Effector CD8-positive, alpha-beta T cell (primary cell): ENCODE measurements at regions not wholly inside any gene's neighbourhood (a gene's known extent, or its start where the extent isn't known, plus 50 kb on each side); places are given as distances from the start of the nearest gene placed in this dataset.
"Not testable (repeated sequence)": the region's sequence is repeated elsewhere in the genome, so short reads cannot be mapped to it uniquely, and the experiment has no call there.

ENCODE experiments used
- DNase-seq: peaks from one replicate; lab custom pipeline; 2025; lab: John Stamatoyannopoulos, UW

DNA sequence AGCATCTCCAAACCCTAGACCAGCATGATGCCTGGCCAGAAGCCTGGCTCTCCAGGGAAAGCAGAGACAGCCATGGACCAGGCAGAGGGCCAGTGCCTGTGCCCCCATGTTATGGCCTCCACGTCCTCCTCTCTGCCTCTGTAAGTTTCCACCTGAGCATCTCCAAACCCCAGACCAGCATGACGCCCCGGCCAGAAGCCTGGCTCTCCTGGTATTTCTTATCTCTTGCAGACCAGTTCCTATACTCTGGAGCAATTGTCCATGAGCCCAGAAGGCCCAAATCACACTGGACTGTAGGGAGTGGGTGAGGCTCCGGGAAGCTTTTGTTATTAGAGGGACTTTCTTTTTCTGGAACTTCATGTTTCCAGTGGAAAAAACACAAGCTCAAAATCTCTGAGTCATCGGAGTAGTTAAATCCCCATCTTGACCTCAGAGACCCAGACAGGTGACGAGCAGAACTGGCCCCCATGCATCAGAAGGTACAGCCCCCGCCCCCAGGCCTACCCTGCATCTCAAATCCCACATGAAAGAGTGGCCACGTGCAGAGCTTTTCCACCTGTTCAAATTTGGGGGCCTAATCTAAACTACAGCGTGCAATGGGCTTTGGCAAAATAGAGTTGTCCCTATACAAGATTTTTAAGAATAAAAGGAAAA lies 110.2 kb upstream of the FOXQ1 start:
- DNase-seq = no peak

DNA sequence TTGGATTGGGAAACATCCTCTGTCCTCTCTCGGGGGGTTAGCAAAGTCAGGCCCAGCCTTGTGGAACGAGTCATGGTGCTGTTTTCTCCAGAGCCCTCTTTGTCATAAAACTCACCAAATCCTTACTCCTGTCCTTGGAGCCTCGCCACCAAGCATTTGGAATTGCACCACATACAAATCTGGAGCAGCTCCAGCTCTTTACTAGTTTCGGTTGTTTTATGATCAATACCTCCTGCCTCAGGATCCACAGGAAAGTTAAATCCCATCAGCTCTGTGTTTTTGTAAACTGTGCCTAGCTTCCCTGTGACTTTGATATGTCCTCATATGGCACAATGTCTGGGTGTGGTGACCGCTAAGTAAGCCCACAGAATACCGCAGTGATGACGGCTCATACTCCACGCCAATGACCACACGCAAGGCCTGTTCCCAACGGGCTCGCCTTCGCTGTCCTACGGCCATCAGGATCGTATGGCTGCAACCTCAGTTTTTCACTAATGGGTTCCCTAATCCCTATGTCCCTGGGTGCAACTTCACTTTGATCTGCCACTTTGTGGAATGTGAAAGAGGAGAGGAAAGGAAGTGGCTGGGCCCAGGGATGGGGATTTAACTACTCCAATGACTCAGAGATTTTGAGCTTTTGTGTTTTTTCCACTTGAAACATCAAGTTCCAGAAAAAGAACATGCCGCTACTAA lies 111.3 kb upstream of the FOXQ1 start:
- no peak for DNase-seq

DNA sequence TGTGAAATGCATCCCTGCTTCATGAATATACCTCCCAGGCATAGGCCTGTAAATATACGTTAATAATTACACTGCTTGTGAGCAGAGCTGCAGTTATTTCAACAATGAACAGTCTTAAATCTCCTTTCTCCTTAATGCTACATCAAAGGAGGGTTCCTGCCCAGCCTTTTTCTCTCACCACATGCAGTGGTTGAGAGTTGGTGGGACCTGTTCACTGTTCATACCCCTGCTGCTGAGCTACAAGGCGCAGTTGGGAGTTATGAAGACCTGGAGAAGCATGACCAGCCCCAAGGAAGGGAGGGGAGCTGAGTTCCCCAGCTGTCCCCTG lies 111.9 kb upstream of the FOXQ1 start:
- no peak for DNase-seq

DNA sequence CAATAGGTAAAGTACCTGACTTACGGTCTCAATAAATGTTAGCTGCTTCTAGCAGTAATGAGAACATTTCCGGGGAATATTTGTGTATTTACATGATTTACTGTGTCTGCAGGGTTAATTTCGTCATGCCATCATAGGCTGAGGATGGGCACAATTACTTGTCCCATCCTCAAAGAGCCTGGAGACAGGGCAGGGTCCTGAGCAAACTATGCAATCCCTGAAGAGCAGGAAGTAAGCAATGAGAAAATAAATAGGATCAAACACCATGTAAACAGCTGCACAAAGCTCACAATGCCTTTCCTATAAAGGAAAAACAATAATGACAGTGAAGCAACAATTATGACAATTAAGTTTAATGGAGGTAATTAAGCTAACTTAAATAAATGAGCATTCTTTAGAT lies 114.6 kb upstream of the FOXQ1 start:
- DNase-seq = no peak

DNA sequence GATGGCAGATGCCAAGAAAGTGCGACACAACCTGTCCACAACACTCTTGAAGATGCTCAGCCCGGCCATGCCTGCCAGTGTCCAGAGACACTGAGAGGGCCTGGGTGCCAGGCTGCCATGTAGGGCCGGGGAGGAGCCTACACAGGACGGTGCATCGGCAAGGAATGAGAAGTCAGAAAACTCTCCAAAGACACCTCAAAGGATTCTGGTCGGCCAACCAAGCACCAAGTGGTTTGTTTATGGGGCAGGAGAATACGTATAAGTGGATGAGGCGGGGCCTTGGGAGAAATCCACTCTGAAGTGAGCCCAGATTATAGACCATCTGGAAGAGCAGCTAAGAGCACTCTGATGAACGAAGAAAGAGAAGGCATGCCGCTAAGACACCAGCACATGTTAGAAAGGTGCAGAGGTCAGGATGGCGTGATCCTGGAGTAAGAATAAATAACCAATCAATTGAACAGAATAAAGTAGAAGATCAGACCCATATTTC lies 120.7 kb upstream of the FOXQ1 start:
- DNase-seq = no peak

DNA sequence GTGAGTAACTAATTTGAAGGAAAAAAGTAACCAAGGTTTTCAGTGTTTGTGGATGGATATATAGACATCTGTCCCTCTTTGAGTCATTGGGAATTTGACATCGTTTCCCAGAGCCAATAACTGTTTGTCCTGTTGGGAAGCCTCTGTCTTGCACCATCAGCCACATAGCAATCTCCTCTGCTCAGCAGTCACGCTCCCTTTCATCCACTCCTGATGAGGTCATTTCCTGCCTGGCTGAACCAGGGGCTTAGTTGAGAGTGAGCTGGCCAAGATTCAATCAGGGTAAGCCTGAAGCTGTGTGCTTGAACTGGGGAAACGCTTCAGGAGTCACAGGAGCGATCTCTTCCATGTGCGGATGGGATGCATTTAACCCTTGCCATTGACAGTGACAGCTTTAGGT lies 121.5 kb upstream of the FOXQ1 start:
- DNase-seq = no peak

DNA sequence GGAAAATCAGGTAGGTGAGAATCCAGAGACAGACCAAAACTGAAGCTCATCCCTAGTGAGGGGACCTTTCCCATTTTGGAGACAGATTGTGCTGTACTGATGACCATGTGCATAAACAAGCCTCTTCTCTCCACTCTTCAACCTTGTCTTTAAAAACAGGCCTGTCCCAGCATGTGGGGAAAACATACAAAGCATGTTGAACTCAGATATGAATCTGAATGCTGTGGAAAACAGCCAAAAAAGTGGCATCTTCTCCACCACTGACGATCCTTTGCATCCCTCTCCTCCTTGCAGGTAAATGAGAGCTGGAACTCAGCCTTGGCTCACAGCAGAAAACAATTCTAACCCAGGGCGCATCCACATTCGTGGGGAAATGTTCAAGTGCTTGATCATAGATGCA lies 123.7 kb upstream of the FOXQ1 start:
- no peak for DNase-seq

DNA sequence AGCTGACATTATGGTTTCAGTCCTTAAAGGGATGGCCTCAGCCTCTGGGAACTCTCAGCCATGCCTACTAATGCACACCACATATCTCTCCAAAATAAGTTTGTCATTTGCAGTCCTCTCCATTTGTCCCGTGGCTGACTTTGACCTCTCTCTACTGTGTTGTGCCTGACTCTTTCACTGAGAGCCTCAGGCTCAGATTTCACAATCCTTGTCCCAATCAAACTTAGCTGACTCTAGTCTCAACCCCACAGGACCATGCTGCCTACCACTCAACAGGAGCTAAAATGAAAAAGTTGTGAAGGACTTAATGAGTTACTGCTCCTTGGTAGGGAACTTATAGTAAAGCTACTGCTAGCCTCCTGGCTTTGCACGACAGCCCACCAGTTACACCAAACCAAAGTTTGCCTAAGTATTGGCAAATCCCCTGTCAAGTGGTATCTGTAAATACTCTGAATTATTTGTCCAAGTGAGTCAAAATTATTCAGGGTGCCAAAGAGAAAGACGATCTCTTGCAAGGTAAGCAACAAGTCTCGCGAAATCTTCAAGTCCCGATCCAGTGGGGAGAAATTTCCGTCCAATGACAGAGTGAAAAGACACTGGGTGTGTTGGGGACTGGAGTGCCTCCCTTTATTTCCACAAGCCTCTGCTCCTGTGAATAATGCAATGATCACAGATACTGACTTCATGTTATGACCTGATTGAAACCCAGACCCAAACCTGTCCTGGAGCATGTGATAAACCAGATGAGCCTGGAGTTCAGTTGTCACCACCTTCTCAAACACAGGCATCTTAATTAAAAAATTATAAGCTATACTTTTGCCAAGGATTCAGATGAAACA lies 124.4 kb upstream of the FOXQ1 start:
- DNase-seq = no peak

DNA sequence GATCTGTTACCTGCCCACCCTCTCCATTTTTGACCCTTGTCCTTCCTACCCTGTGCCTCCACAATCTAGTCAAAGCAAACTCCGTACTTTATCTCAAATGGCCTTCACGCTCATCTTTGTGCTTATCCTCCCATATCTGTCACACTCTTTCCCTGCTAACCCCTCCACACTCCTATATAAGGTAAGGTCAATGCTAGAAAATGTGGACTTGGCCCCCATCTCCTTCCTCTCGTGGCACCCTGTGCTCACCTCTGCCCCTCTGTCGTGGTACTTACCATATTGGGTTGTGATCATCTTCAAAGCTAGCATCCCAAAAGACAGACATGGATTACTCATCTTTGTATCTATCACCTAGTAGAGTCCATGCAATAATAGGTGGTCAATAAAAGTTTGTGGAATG lies 127.6 kb upstream of the FOXQ1 start:
- no peak for DNase-seq

DNA sequence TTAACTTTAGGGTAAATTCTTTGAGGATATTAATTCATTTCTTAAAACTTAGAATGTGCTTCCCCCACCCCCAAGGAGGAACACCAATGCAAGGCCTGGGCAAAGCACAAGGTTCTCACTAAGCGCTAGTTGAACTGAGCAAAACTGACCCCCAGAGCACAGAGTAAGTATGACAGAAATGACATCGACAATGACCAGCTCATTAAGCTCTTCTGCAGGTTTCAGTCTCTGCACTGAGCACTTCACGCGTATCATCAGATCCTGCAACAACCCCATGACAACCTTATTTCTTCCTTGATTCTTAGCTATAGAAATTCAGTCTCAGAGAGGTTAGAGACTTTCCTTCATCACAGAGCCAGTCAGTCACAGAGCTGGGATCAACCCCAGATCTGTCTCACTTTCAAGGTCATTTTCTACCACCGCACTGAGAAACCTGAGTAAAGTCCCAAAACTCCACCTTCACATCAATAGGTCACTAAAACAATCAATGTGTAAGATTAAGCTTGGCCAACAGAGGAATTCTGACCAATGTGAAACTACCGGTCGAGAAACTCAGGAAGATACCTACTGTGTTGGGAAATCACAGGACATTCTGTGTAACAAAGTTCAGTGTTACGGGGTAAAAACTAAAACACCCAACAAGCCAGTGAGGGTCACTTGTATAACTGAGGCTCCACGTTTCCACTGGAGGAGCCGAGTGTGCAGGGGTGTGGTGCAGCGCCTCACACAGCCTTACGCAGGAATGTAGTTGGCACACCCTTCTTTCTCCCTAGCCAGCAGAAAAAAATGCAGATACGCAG lies 129.0 kb upstream of the FOXQ1 start:
- no peak for DNase-seq

DNA sequence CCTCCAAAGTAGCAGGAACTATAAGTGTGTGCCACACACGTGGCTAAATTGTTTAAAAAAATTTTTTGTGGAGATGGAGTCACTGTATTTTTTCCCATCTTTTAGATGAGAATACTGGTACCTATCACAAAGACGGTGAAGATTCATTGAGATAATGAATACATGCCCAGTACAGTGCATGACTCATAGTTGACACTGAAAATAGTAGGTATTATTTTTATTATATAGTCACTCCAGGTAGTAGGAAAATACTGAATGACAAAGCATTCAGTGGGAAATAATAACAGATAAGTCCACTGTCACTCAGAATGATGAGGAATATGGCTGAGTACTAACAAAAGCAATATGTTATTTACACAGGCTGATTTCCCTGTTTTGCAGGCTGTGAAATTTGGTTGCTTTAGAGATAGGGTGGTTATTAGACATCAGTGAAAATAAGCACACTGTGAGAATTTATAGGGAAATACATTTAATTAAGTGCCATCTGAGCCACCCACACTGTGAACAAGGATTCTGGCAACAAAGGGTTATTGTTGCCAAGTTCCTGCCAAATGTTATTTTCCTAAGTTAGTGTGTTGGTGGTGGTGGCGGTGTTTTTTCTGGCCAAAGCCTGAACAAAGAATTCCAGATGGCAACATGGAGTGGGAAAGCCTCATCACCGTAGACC lies 129.8 kb upstream of the FOXQ1 start:
- no peak for DNase-seq

DNA sequence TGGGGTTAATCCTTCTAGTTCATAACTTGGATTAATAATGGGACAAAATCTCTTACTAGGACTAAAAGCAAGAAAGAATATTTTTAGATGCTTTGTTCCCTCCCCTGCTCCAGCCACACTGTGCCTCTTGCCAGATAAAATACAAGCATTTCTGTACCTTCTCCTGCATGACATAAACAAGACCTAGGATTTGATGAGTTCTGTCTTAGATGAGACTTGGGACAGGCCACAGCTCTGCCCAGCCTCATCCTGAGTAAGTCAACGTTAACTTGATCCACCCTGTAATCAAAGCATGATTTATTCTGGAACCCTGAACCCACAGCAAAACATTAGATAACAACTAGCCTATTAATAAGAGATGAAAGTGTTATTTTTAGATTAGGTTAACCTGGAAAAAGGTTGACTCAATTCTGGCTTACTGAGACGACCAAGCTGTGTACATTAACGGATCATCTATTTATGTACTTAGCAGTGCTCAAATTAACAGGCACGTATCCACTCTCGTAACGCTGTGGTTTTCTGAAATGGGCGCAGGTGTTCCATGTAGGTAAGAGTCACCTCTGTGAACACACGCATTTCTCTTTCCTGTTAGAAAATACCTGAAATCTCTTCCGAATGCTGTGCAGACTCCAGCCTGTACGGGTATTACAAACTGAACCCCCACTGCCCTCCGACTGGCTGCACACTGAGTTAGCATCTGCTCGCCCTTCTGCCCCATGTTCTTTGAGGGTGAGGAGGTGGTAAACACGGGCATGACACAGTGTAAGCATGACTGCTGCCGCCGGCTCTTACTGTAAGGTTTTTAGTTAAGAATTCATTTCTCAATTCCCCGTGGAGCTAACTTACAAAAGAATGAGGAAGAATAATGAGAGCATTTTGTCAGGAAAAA lies 132.1 kb upstream of the FOXQ1 start:
- no peak for DNase-seq

DNA sequence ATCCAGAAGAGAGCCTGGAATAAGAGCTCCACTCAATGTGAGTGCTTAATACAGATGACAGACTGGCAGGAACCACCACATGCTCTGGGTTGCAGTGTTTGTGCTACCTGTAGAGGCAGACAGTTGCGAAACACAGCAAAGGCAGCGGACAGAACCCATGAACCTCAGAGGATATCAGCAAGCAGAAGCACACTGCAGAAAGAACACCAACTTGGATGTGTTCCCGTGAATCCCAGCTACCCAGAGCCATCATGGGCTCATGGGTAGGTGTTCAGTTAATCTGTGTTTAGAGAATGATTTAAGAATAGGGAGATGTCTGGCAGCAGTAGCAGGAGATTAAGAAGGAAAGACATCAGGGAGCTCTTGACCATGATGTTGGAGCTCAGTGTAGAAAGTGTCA lies 133.3 kb upstream of the FOXQ1 start:
- DNase-seq = no peak

DNA sequence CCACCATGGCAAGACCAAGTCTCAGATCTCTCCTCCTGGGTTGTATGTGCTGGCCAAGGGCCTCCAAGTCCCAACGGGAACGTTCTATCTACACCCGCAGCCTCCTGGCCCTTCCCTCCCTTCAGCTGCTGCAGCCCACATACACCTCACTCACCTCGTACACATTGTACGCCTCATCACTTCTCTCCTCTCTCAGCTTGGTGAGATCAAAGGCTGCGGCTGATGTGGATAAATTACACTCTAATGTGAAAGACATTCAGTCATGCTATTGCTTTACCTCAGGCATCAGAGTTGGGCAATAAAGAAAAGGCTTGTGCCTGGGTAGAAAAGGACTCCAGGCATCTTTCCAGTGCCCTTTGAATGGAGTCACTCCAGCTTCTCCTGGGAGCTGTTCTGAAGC lies 135.3 kb upstream of the FOXQ1 start:
- no peak for DNase-seq

DNA sequence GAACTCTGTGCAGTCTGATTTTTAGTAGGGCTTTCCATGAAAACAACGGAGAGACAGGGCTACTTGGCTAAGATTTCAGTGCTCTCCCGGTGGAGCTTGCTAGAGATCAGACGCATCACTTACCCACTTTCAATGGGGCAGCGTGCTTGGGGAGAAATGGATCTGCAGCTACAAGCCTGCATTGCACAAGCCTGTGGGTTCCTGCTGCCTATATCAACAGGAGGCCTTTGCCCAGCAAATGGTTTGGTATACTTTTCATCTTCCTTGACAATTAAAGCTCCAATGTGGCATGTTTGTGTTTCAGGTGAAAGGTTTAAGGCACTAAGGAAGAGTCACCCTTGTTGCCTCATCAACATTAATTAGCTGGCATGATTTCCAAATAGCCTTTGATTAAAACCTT lies 136.0 kb upstream of the FOXQ1 start:
- no peak for DNase-seq

DNA sequence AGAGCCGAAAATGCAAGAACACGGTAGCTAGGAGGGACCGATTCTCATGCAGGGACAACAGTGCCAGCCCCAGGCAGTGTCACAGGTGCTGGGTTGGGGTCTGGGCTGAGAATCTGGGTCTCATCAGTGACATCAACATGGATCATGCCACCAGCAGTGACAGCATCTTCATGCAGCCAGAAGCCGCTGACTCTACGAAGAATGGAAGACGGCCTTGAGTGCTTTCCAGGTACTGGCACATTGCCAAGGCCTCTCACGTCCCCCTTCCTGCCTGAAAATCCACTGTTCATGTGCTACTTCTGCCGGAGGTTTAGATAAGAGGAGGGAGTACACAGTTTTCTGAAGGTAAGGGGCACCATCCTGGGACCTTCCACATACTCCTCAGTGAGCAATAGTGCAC lies 141.1 kb upstream of the FOXQ1 start:
- DNase-seq = no peak

DNA sequence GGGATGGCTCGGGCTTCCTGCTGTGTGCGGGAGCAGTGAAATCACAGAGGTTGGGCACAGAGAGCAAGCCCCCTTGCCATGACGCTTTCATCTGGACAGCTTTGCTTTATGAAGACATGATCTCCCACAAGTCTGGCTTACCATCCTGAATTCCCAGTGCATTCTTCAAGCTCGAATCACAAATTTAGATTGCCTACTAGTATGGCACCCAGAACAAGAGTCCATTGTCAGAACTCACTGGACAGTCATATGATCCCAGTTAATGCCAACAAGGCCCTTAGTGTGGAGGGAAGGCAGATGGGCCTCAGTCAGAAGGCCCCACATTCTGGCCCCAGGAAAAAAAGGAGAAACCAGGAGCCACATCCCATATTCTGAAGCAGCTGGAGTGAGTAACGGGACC lies 147.3 kb upstream of the FOXQ1 start:
- no peak for DNase-seq

DNA sequence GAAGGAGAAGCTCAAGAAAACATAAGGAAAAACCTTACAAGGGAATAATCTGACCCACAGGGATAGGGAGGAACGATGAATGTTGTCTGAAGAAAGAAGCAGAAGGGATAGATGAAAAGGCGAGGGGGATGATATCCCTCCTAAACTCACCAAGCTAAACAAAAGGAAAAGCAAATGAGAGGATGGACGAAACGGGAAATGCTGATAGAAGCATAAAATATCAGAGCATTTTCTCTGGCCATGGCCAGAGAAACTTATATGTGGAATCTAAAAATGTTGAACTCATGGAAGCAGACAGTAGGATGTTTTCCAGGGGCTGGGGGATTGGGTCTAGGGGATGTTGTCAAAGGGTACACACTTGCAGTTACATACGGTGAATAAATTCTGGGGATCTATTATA lies 148.4 kb upstream of the FOXQ1 start:
- no peak for DNase-seq

DNA sequence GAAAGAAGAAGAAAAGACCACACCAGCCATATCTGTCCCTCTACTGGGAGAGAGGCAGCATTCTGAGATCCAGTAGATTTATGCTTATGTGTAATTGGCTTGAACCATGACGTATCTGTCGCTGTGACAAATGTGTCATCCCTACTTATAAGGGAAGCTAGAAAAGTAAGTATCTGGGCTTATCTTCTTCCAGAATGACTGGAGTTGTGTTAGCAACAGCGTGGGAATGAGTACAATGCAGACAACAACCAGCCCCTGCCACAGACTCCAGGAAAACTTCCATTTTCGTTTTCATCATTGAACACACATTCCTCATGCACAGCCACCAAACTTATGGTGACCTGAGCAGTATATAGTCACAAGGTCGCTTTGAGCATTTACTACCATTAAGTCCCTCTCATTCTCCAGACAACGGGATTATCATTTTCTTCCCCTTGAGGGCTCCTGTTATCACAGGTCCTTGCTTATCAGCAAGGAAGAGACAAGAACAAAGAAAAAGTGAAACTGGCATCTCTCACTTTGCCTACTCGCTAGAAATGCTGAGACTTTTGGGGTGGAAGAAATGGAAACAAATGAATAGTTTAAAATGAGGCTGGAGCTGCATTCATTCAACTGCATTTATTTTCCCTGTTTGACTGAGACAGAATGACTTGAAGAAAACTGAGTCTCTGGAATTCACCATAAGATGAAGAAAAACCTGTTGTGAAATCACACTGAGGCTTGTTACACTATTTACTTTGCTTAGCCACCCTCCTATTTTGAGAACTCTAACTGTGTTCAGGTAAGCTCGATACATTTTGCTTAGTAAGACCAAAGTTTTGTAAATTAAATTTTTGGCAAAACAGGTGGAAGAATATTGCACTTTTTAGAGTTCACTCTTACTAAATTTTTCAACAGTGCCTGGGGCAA lies 149.3 kb upstream of the FOXQ1 start:
- no peak for DNase-seq

DNA sequence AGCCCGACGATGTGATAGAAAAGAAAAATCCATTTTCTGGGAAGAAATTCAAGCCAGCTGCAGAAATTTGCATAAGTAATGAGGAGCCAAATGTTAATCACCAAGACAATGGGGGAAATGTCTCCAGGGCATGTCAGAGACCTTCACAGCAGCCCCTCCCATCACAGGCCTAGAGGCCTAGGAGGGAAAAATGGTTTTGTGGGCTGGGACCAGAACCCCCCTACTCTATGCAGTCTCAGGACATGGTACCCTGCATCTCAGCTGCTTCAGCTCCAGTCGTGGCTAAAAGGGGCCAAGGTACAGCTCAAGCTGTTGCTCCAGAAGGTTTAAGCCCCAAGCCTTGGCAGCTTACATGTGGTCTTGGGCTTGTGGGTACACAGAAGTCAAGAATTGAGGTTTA lies 155.5 kb upstream of the FOXQ1 start:
- not testable (repeated sequence) for DNase-seq
